Gastroesophageal sphincter (tissue), 4 donors: ENCODE measurements at regions not wholly inside any gene's neighbourhood (a gene's known extent, or its start where the extent isn't known, plus 50 kb on each side); places are given as distances from the start of the nearest gene placed in this dataset.

Source experiments
- ATAC-seq: fragments of 150-250 bp; one replicate; pipeline ENCODE4 v1.9.1; 2016; ENCODE audit warnings: mild to moderate bottlenecking, moderate library complexity
- H3K27ac ChIP-seq, 4 donors: fragments of 200-600 bp; sonication (generic) in 3 of 4; 1 replicate in 3 of 4; 2 replicates in 1 of 4; pipeline ENCODE4 v1.5.1; 2016 to 2019
- H3K27me3 ChIP-seq: fragments of 200-600 bp; sonication (generic); one replicate; pipeline ENCODE4 v1.5.1; 2019
- H3K36me3 ChIP-seq, 2 donors: fragments of 200-600 bp; sonication (generic); one replicate each; pipeline ENCODE4 v1.5.1; 2019; ENCODE audit warnings: control low read depth in 1 of 2
- H3K4me1 ChIP-seq, 3 donors: fragments of 200-600 bp; sonication (generic); 1 replicate in 2 of 3; 2 replicates in 1 of 3; pipeline ENCODE4 v1.5.1; 2016 to 2019; ENCODE audit warnings: control low read depth in 2 of 3
- H3K4me3 ChIP-seq, 2 donors: fragments of 200-600 bp; sonication (generic); one replicate each; pipeline ENCODE4 v1.5.1; 2019; ENCODE audit warnings: mild to moderate bottlenecking in 1 of 2, moderate library complexity in 1 of 2
- H3K9me3 ChIP-seq, 3 donors: fragments of 200-600 bp; sonication (generic); one replicate each; pipeline ENCODE4 v1.5.1; 2017 to 2019; ENCODE audit warnings: control low read depth in 2 of 3
- CTCF ChIP-seq, 4 experiments: fragments of 200-600 bp in 2 of 4; fragments of 450-650 bp in 2 of 4; sonication (generic) in 1 of 4; IDR thresholded peaks; one replicate each; pipeline ENCODE4 v1.5.1; 2017 to 2019; ENCODE audit warnings: antibody characterized with exemption in 4 of 4, mild to moderate bottlenecking in 2 of 4, moderate library complexity in 2 of 4
- EP300 ChIP-seq: sonication (generic); formaldehyde crosslinking; IDR thresholded peaks from one replicate; pipeline ENCODE4 v1.6.1; 2017; ENCODE audit warnings: antibody characterized with exemption, mild to moderate bottlenecking
- POLR2A ChIP-seq, 2 donors: fragments of 450-650 bp; IDR thresholded peaks; one replicate each; pipeline ENCODE4 v1.6.1; 2017; ENCODE audit warnings: antibody characterized with exemption in 2 of 2, mild to moderate bottlenecking in 2 of 2, moderate library complexity in 1 of 2
- POLR2AphosphoS5 ChIP-seq: sonication (generic); formaldehyde crosslinking; IDR thresholded peaks from one replicate; pipeline ENCODE4 v1.6.1; 2017; ENCODE audit warnings: antibody characterized with exemption
- WGBS, 2 donors: methylation state at CpG; one replicate each; pipeline ENCODE4 v1.1.5; 2018; ENCODE audit warnings: low coverage in 1 of 2; 5-methylcytosine and 5-hydroxymethylcytosine counted together

- H3K4me3 ChIP-seq, result no peak overlapping the region
- WGBS, 2 donors, result 100% methylated on average over 1 of the region's 1 CpG; no CpG with 5 or more reads in 1 of the 2 donors
- H3K4me1 ChIP-seq, result no peaks in the 10 kb centered on the region
- no peak overlapping the region for H3K27ac ChIP-seq
- no peaks in the 10 kb centered on the region for H3K36me3 ChIP-seq
- no peaks in the 10 kb centered on the region for H3K9me3 ChIP-seq
- TF ChIP-seq POLR2A (IDR thresholded peaks at IDR 0.05) (no peak), POLR2AphosphoS5 (no peak), EP300 (no peak), CTCF (IDR thresholded peaks at IDR 0.05) (no peak)
- no peaks in the 10 kb centered on the region for H3K27me3 ChIP-seq
- ATAC-seq, result no peak
Measured at GRCh38 chr9:7293091-7293490, 506.5 kb downstream of the DMAC1 start.

- H3K4me1 ChIP-seq, result no peaks in the 10 kb centered on the region
- no peak overlapping the region for H3K4me3 ChIP-seq
- no peaks in the 10 kb centered on the region for H3K36me3 ChIP-seq
- no peaks in the 10 kb centered on the region for H3K9me3 ChIP-seq
- H3K27ac ChIP-seq, result no peak overlapping the region
- no peak for TF ChIP-seq CTCF (IDR thresholded peaks at IDR 0.05)
- TF ChIP-seq POLR2A (IDR thresholded peaks at IDR 0.05), result no peak
- TF ChIP-seq POLR2AphosphoS5, result no peak
- no peak for TF ChIP-seq EP300
- H3K27me3 ChIP-seq, result no peaks in the 10 kb centered on the region
- 80 to 83% methylated on average over 1 of the region's 1 CpG for WGBS, 2 donors
- ATAC-seq, result no peak
Measured at GRCh38 chr9:7289773-7290172, 509.8 kb downstream of the DMAC1 start.

GRCh38 chr9:7287986-7288385, 511.6 kb downstream of the DMAC1 start:
- ATAC-seq, result no peak

GRCh38 chr9:7287065-7287464, 512.5 kb downstream of the DMAC1 start:
- ATAC-seq, result no peak
- 49 to 52% methylated on average over 3 to 4 of the region's 4 CpGs for WGBS, 2 donors
- no peak overlapping the region for H3K27ac ChIP-seq
- H3K4me1 ChIP-seq, result no peaks in the 10 kb centered on the region
- H3K27me3 ChIP-seq, result no peaks in the 10 kb centered on the region
- no peak for TF ChIP-seq POLR2A (IDR thresholded peaks at IDR 0.05)
- no peak for TF ChIP-seq CTCF (IDR thresholded peaks at IDR 0.05)
- TF ChIP-seq EP300, result no peak
- no peak for TF ChIP-seq POLR2AphosphoS5
- no peaks in the 10 kb centered on the region for H3K9me3 ChIP-seq
- no peak overlapping the region for H3K4me3 ChIP-seq
- no peaks in the 10 kb centered on the region for H3K36me3 ChIP-seq

More at GRCh38 chr9:7287986-7288385, 511.6 kb downstream of the DMAC1 start:
- no peaks in the 10 kb centered on the region for H3K36me3 ChIP-seq
- no peaks in the 10 kb centered on the region for H3K4me1 ChIP-seq
- no peak overlapping the region for H3K27ac ChIP-seq
- TF ChIP-seq POLR2A (IDR thresholded peaks at IDR 0.05) (no peak), CTCF (IDR thresholded peaks at IDR 0.05) (no peak), EP300 (no peak), POLR2AphosphoS5 (no peak)
- H3K27me3 ChIP-seq, result no peaks in the 10 kb centered on the region
- H3K4me3 ChIP-seq, result no peak overlapping the region
- no peaks in the 10 kb centered on the region for H3K9me3 ChIP-seq

- TF ChIP-seq POLR2A (IDR thresholded peaks at IDR 0.05) (no peak), POLR2AphosphoS5 (no peak), CTCF (IDR thresholded peaks at IDR 0.05) (no peak), EP300 (no peak)
- Histone ChIP-seq H3K27me3 (no peaks in the 10 kb centered on the region), H3K36me3 (no peaks in the 10 kb centered on the region), H3K9me3 (no peaks in the 10 kb centered on the region), H3K4me1 (no peaks in the 10 kb centered on the region), H3K27ac (no peak overlapping the region), H3K4me3 (no peak overlapping the region)
- WGBS, 2 donors, result 29 to 82% methylated on average over 2 of the region's 2 CpGs
- ATAC-seq, result no peak
Measured at GRCh38 chr9:7286101-7286500, 513.5 kb downstream of the DMAC1 start.
